Fibroblast of peridontal ligament (primary cell): ENCODE measurements at regions not wholly inside any gene's neighbourhood (a gene's known extent, or its start where the extent isn't known, plus 50 kb on each side); places are given as distances from the start of the nearest gene placed in this dataset.
A peak's percentile ranks its signal among the peaks of the same experiment; 100 is the strongest.

Source experiments
- DNase-seq: peaks from one replicate; pipeline ENCODE4 v3.0.0-alpha.2; 2010; ENCODE audit errors: extremely low read depth

- DNase-seq: no peak
Observed at GRCh38 chr20:6492271-6493055, 275.0 kb upstream of the BMP2 start.

GRCh38 chr20:6490849-6491248 is 276.6 kb upstream of the BMP2 start:
- DNase-seq: no peak

GRCh38 chr20:6489361-6490171 is 277.9 kb upstream of the BMP2 start:
- no peak for DNase-seq

GRCh38 chr20:6485351-6485750 is 282.1 kb upstream of the BMP2 start:
- DNase-seq: no peak

- no peak for DNase-seq
Observed at GRCh38 chr20:6483727-6484126, 283.8 kb upstream of the BMP2 start.

- no peak for DNase-seq
Observed at GRCh38 chr20:6482486-6482885, 285.0 kb upstream of the BMP2 start.

- DNase-seq: no peak
Observed at GRCh38 chr20:6480328-6481200, 286.9 kb upstream of the BMP2 start.

- peak; percentile 19 for DNase-seq
Observed at GRCh38 chr20:6473197-6473596, 294.3 kb upstream of the BMP2 start.

DNA sequence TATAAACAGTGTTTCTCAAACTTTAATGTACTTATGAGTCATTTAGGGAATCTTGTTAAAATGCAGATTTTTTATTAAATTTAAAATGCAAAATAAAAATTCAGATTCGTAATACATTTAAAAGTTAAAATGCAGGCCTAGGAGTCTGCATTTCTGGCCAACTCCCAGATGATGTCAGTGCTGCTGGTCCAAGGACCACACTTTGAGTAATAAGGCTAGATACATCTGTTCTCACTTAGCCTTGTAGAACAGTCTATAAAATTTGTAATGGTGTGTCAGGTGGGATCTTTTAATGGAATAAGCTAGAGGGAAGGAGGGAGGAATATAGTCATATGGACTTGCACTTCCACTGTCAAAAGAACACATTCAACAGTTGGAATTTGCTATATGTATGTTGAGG is 295.6 kb upstream of the BMP2 start:
- DNase-seq: no peak

DNA sequence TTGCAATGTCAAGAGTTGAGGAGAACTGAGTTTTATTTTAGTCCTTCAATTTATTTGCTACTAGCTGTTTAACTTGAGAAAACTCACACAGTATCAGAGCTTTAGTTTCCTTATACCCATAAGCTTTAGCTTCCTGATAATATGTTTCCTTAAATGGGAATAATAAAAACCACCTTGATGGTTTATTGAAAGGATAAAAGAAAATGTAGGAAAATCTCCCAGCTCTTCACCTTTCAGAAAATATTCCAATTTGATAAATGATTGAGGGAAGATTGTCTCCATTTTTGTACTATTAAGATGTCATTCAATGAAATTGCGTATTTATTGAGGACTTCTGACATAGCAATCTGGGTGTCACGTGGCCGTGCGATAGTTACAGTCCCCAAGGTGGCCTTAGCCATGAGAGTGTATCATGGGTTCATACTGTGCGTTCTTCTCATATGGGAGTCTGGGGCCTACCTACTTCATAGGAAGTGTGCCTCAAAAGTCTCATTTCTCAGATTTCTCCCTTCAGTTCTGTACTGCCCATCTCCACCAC is 296.3 kb upstream of the BMP2 start:
- DNase-seq: no peak

GRCh38 chr20:6469695-6470094 is 297.8 kb upstream of the BMP2 start:
- DNase-seq: no peak

DNA sequence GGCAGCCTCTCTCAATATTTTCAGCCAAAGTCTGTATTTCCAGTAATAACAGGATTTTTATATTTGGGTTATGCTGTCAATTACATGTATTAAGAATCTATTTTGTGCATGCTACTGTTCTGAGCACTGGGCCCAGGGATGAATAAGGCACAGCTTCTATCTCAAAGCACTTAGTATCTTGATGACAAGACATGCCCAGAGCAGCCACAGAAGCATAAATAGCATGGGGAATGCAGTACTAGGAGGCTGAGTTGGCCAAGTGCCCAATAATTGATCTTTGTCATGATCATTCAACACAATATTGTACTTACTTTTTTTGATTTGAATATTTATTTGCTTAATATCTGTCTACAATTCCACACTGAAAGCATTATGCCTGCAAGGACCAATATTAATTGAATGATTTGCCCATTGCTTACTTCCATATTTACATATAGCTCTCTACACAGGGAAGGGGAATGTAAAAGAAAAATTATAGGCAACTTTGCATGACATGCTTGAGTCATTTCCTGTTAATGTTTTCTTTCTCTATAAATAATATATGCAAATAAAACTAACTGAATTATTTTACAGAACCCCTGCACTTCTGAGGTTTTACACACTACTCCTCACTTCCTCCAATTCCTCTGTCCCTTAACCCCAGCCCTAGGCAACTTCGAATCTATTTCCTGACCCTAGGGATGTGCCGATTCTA is 298.9 kb upstream of the BMP2 start:
- no peak for DNase-seq

DNA sequence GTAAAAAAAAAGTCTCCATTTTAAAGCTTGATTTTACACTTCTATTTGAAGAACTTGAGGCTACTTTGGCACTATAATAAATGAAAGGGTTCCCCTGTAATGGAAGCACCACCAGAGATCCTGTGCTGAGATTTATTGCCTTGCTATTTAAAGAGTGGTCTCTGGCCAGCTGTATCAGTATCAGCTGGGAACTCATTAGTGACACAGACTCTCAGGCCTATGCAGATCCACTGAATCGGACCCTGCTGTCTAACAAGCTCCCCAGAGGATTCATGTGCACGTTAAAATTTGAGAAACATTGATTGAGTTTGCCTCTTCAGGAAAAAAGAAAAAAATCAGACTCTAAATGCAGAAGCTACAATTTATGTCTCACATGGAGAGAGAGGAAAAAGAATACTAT is 299.9 kb upstream of the BMP2 start:
- no peak for DNase-seq

- no peak for DNase-seq
Observed at GRCh38 chr20:6466075-6466810, 301.2 kb upstream of the BMP2 start.

DNA sequence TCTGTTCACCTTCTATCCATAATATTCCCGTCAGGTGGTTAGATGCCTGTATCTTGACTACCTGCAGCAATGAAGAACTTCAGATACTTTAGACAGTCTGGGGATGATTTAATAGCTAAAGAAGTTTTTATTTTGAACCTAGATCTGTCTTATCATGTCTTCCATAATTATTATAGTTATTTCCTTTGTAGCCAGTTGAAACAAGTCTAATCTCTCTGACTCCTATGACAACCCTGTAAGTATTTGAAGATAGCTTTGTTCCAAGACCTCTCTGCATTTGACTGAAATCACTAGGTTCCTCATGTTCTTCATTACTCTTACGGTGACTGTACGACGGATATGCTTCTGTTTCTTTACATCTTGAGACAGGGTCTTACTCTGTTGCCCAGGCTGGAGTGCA is 316.6 kb upstream of the BMP2 start:
- DNase-seq: no peak

- DNase-seq: no peak
Observed at GRCh38 chr20:6440443-6440799, 317.6 kb upstream of the FERMT1 start.

GRCh38 chr20:6439737-6440442 is 317.1 kb upstream of the FERMT1 start:
- DNase-seq: no peak

DNA sequence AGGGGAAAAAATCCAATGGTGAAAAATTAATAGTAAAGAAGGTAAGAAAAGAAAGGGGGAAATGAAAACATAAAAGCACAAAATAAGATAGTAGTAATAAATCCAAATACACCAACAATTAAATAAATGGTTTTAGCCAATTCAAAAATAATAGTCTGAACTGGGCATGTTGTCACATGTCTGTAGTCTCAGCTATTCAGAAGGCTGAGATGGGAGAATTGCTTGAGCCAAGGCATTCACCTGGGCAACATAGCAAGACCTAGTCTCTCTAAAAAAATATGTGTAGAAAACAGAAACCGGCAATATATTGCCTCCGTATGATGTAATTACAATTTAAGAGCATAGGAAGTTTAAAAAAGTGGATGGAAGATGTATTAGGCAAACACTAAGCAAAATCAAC is 311.3 kb upstream of the FERMT1 start:
- no peak for DNase-seq

DNA sequence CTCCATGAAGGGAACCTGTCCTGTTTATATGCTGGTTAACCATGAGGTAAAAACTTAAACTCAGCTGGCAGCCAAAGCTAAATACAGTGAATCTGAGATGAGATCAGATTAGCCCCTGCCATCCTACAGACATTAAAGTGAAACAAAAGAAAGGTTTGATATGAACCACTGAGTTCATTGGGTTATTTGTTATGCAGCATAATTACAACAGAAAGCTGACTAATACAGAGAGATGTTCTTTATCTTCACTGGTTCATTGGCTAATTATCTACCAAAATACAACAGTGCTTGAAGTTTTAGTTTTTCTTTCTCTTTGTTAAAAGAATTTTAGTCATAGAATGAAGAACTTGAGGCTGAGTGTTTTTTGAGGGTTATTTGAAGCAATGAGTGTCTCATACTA is 307.6 kb upstream of the FERMT1 start:
- DNase-seq: no peak

- DNase-seq: no peak
Observed at GRCh38 chr20:6426287-6426891, 303.6 kb upstream of the FERMT1 start.
